HG03280 (cell line): ENCODE measurements at regions not wholly inside any gene's neighbourhood (a gene's known extent, or its start where the extent isn't known, plus 50 kb on each side); places are given as distances from the start of the nearest gene placed in this dataset.
"Not testable (repeated sequence)": the region's sequence is repeated elsewhere in the genome, so short reads cannot be mapped to it uniquely, and the experiment has no call there.

Experiments used
- ATAC-seq: cut with Tn5 transposase; IDR thresholded peaks from one replicate; pipeline ENCODE4 v1.9.1; 2021; ENCODE audit warnings: mild to moderate bottlenecking, moderate library complexity; ENCODE audit not compliant: unreplicated experiment

- ATAC-seq = no peak
Observed at GRCh38 chr4:156553659-156554058, 417.9 kb downstream of the PDGFC start.

GRCh38 chr4:156547891-156548290, 423.7 kb downstream of the PDGFC start:
- no peak for ATAC-seq

GRCh38 chr4:156547439-156547838, 424.2 kb downstream of the PDGFC start:
- no peak for ATAC-seq

GRCh38 chr4:156545003-156545785, 426.4 kb downstream of the PDGFC start:
- no peak for ATAC-seq

- no peak for ATAC-seq
Observed at GRCh38 chr4:156539376-156539775, 432.2 kb downstream of the PDGFC start.

- ATAC-seq = no peak
Observed at GRCh38 chr4:156538651-156539257, 432.8 kb downstream of the PDGFC start.

- no peak for ATAC-seq
Observed at GRCh38 chr4:156538210-156538609, 433.4 kb downstream of the PDGFC start.

GRCh38 chr4:156537286-156537685, 434.3 kb downstream of the PDGFC start:
- ATAC-seq = no peak

GRCh38 chr4:156536661-156537060, 434.9 kb downstream of the PDGFC start:
- ATAC-seq = no peak

- ATAC-seq = no peak
Observed at GRCh38 chr4:156534205-156534604, 437.4 kb downstream of the PDGFC start.

- no peak for ATAC-seq
Observed at GRCh38 chr4:156528216-156528615, 443.4 kb downstream of the PDGFC start.

- ATAC-seq = no peak
Observed at GRCh38 chr4:156527237-156527993, 444.2 kb downstream of the PDGFC start.

GRCh38 chr4:156523991-156524390, 447.6 kb downstream of the PDGFC start:
- no peak for ATAC-seq

- ATAC-seq = no peak
Observed at GRCh38 chr4:156523492-156523891, 448.1 kb downstream of the PDGFC start.

GRCh38 chr4:156521631-156522030, 450.0 kb downstream of the PDGFC start:
- ATAC-seq = no peak

- no peak for ATAC-seq
Observed at GRCh38 chr4:156517956-156518355, 453.6 kb downstream of the PDGFC start.

- no peak for ATAC-seq
Observed at GRCh38 chr4:156517546-156517945, 454.1 kb downstream of the PDGFC start.

GRCh38 chr4:156516698-156517097, 454.9 kb downstream of the PDGFC start:
- no peak for ATAC-seq

GRCh38 chr4:156515295-156515694, 456.3 kb downstream of the PDGFC start:
- ATAC-seq = no peak

GRCh38 chr4:156512622-156513021, 459.0 kb downstream of the PDGFC start:
- no peak for ATAC-seq

- ATAC-seq = not testable (repeated sequence)
Observed at GRCh38 chr4:156509921-156510320, 461.7 kb downstream of the PDGFC start.
